ENCODE measurements at regions not wholly inside any gene's neighbourhood (a gene's known extent, or its start where the extent isn't known, plus 50 kb on each side); places are given as distances from the start of the nearest gene placed in this dataset.

GRCh38 chr21:38716088-38716487 is 89.6 kb upstream of the ETS2 start:
- Histone ChIP-seq H4K20me1 (ENCODE audit: low read depth, low read length) (no peaks in the 10 kb centered on the region), H3F3A (ENCODE audit: insufficient read depth) (no peaks in the 10 kb centered on the region), H3K4me3 (ENCODE audit: insufficient read depth, low read length, poor library complexity, severe bottlenecking) (no peak overlapping the region), H3K36me3 (ENCODE audit: low read length) (no peaks in the 10 kb centered on the region), H3K9ac (ENCODE audit: low read length) (no peak overlapping the region), H3K27ac (ENCODE audit: low read depth, low read length) (no peak overlapping the region), H2AFZ (ENCODE audit: low read depth, low read length, severe bottlenecking) (no peak overlapping the region), H3K27me3 (ENCODE audit: low read length) (no peaks in the 10 kb centered on the region), H3K9me3 (ENCODE audit: insufficient read depth, low read length) (no peaks in the 10 kb centered on the region), H3K79me2 (ENCODE audit: insufficient read depth, low read length) (no peaks in the 10 kb centered on the region), H3K9me2 (replicated peaks; ENCODE audit: insufficient read depth, low read length) (no peaks in the 10 kb centered on the region), H3K4me2 (ENCODE audit: low read depth, low read length, poor library complexity, severe bottlenecking) (no peak overlapping the region)
- TF ChIP-seq, protein P1, sequence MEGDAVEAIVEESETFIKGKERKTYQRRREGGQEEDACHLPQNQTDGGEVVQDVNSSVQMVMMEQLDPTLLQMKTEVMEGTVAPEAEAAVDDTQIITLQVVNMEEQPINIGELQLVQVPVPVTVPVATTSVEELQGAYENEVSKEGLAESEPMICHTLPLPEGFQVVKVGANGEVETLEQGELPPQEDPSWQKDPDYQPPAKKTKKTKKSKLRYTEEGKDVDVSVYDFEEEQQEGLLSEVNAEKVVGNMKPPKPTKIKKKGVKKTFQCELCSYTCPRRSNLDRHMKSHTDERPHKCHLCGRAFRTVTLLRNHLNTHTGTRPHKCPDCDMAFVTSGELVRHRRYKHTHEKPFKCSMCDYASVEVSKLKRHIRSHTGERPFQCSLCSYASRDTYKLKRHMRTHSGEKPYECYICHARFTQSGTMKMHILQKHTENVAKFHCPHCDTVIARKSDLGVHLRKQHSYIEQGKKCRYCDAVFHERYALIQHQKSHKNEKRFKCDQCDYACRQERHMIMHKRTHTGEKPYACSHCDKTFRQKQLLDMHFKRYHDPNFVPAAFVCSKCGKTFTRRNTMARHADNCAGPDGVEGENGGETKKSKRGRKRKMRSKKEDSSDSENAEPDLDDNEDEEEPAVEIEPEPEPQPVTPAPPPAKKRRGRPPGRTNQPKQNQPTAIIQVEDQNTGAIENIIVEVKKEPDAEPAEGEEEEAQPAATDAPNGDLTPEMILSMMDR (IDR thresholded peaks at IDR 0.05; ENCODE audit: insufficient read depth, low read length, poor library complexity, severe bottlenecking), result no peak
- TF ChIP-seq EZH2phosphoT487 (conservative IDR thresholded peaks at IDR 0.05; ENCODE audit: low read length), result no peak

- no peak overlapping the region for H2AFZ ChIP-seq (ENCODE audit: low read depth, low read length, severe bottlenecking)
- TF ChIP-seq, protein P1 (IDR thresholded peaks at IDR 0.05; ENCODE audit: insufficient read depth, low read length, poor library complexity, severe bottlenecking), result no peak
- TF ChIP-seq EZH2phosphoT487 (conservative IDR thresholded peaks at IDR 0.05; ENCODE audit: low read length), result no peak
- no peaks in the 10 kb centered on the region for H3K27me3 ChIP-seq (ENCODE audit: low read length)
Measured at GRCh38 chr21:38716942-38717341, 88.8 kb upstream of the ETS2 start.

GRCh38 chr21:38718481-38718880 is 87.2 kb upstream of the ETS2 start:
- no peak overlapping the region for H3K4me3 ChIP-seq (ENCODE audit: insufficient read depth, low read length, poor library complexity, severe bottlenecking)
- no peaks in the 10 kb centered on the region for H3K36me3 ChIP-seq (ENCODE audit: low read length)
- H3K9me2 ChIP-seq (replicated peaks; ENCODE audit: insufficient read depth, low read length), result no peaks in the 10 kb centered on the region
- H4K20me1 ChIP-seq (ENCODE audit: low read depth, low read length), result no peaks in the 10 kb centered on the region
- no peak for TF ChIP-seq EZH2phosphoT487 (conservative IDR thresholded peaks at IDR 0.05; ENCODE audit: low read length)
- TF ChIP-seq, protein P1 (IDR thresholded peaks at IDR 0.05; ENCODE audit: insufficient read depth, low read length, poor library complexity, severe bottlenecking), result no peak
- no peaks in the 10 kb centered on the region for H3K9me3 ChIP-seq (ENCODE audit: insufficient read depth, low read length)
- H3K9ac ChIP-seq (ENCODE audit: low read length), result no peak overlapping the region
- no peak overlapping the region for H2AFZ ChIP-seq (ENCODE audit: low read depth, low read length, severe bottlenecking)
- no peaks in the 10 kb centered on the region for H3K79me2 ChIP-seq (ENCODE audit: insufficient read depth, low read length)
- H3K27me3 ChIP-seq (ENCODE audit: low read length), result no peaks in the 10 kb centered on the region
- H3K4me2 ChIP-seq (ENCODE audit: low read depth, low read length, poor library complexity, severe bottlenecking), result no peak overlapping the region
- H3K27ac ChIP-seq (ENCODE audit: low read depth, low read length), result no peak overlapping the region
- H3F3A ChIP-seq (ENCODE audit: insufficient read depth), result no peaks in the 10 kb centered on the region

More at GRCh38 chr21:38716942-38717341, 88.8 kb upstream of the ETS2 start:
- Histone ChIP-seq H4K20me1 (ENCODE audit: low read depth, low read length) (no peaks in the 10 kb centered on the region), H3K4me3 (ENCODE audit: insufficient read depth, low read length, poor library complexity, severe bottlenecking) (no peak overlapping the region), H3K27ac (ENCODE audit: low read depth, low read length) (no peak overlapping the region), H3K4me2 (ENCODE audit: low read depth, low read length, poor library complexity, severe bottlenecking) (no peak overlapping the region), H3K9me3 (ENCODE audit: insufficient read depth, low read length) (no peaks in the 10 kb centered on the region), H3F3A (ENCODE audit: insufficient read depth) (no peaks in the 10 kb centered on the region), H3K79me2 (ENCODE audit: insufficient read depth, low read length) (no peaks in the 10 kb centered on the region), H3K9me2 (replicated peaks; ENCODE audit: insufficient read depth, low read length) (no peaks in the 10 kb centered on the region), H3K9ac (ENCODE audit: low read length) (no peak overlapping the region), H3K36me3 (ENCODE audit: low read length) (no peaks in the 10 kb centered on the region)

Data from SU-DHL-6 (cell line).